HG02885 (cell line): ENCODE measurements at regions not wholly inside any gene's neighbourhood (a gene's known extent, or its start where the extent isn't known, plus 50 kb on each side); places are given as distances from the start of the nearest gene placed in this dataset.

Experiments
- ATAC-seq: cut with Tn5 transposase; IDR thresholded peaks from one replicate; pipeline ENCODE4 v1.9.1; 2021; ENCODE audit warnings: mild to moderate bottlenecking; ENCODE audit not compliant: unreplicated experiment, poor library complexity

GRCh38 chr20:60986506-60987156 is 265.4 kb upstream of the CDH4 start:
- no peak for ATAC-seq

GRCh38 chr20:60990061-60990460 is 262.0 kb upstream of the CDH4 start:
- ATAC-seq, result no peak

GRCh38 chr20:60990643-60991042 is 261.4 kb upstream of the CDH4 start:
- ATAC-seq, result no peak

- no peak for ATAC-seq
Measured at GRCh38 chr20:60993433-60994044, 258.5 kb upstream of the CDH4 start.

GRCh38 chr20:60999250-60999649 is 252.8 kb upstream of the CDH4 start:
- no peak for ATAC-seq

GRCh38 chr20:61002090-61002489 is 250.0 kb upstream of the CDH4 start:
- ATAC-seq, result no peak

GRCh38 chr20:61014491-61014890 is 237.6 kb upstream of the CDH4 start:
- ATAC-seq, result no peak

GRCh38 chr20:61015602-61016001 is 236.5 kb upstream of the CDH4 start:
- ATAC-seq, result no peak

GRCh38 chr20:61019322-61019721 is 232.7 kb upstream of the CDH4 start:
- no peak for ATAC-seq

GRCh38 chr20:61023612-61024011 is 228.4 kb upstream of the CDH4 start:
- ATAC-seq, result no peak

GRCh38 chr20:61024390-61024789 is 227.7 kb upstream of the CDH4 start:
- ATAC-seq, result no peak

GRCh38 chr20:61025536-61025935 is 226.5 kb upstream of the CDH4 start:
- ATAC-seq, result no peak

GRCh38 chr20:61026173-61026572 is 225.9 kb upstream of the CDH4 start:
- ATAC-seq, result no peak

GRCh38 chr20:61026731-61027130 is 225.3 kb upstream of the CDH4 start:
- ATAC-seq, result no peak

- ATAC-seq, result no peak
Measured at GRCh38 chr20:61027218-61027617, 224.8 kb upstream of the CDH4 start.

GRCh38 chr20:61030130-61030529 is 221.9 kb upstream of the CDH4 start:
- no peak for ATAC-seq

GRCh38 chr20:61031101-61031830 is 220.8 kb upstream of the CDH4 start:
- ATAC-seq, result no peak

GRCh38 chr20:61037498-61037897 is 214.6 kb upstream of the CDH4 start:
- no peak for ATAC-seq

GRCh38 chr20:61041481-61041880 is 210.6 kb upstream of the CDH4 start:
- no peak for ATAC-seq

- no peak for ATAC-seq
Measured at GRCh38 chr20:61042506-61043385, 209.3 kb upstream of the CDH4 start.

GRCh38 chr20:61043681-61044080 is 208.4 kb upstream of the CDH4 start:
- no peak for ATAC-seq
